ENCODE measurements at regions not wholly inside any gene's neighbourhood (a gene's known extent, or its start where the extent isn't known, plus 50 kb on each side); places are given as distances from the start of the nearest gene placed in this dataset.
"Not testable (repeated sequence)": the region's sequence is repeated elsewhere in the genome, so short reads cannot be mapped to it uniquely, and the experiment has no call there.

GRCh38 chr7:20466543-20467021, 135.9 kb downstream of the ITGB8 start:
- DNase-seq, result no peak
- Mint-ChIP-seq H3K4me1 (no peaks in the 10 kb centered on the region), H3K27ac (no peak overlapping the region), H3K36me3 (ENCODE audit: low read depth) (no peaks in the 10 kb centered on the region), H3K9me3 (no peaks in the 10 kb centered on the region), H3K4me3 (no peak overlapping the region), H3K27me3 (no peaks in the 10 kb centered on the region)
- POLR2A ChIA-PET, result no interaction called here
- CTCF ChIA-PET, result no interaction called here

- ChIA-PET CTCF (no interaction called here), POLR2A (no interaction called here)
- H3K4me3 Mint-ChIP-seq, result no peak overlapping the region
- H3K4me1 Mint-ChIP-seq, result no peaks in the 10 kb centered on the region
- no peaks in the 10 kb centered on the region for H3K36me3 Mint-ChIP-seq (ENCODE audit: low read depth)
- no peaks in the 10 kb centered on the region for H3K27me3 Mint-ChIP-seq
- DNase-seq, result no peak
- no peaks in the 10 kb centered on the region for H3K9me3 Mint-ChIP-seq
- no peak overlapping the region for H3K27ac Mint-ChIP-seq
Observed at GRCh38 chr7:20470082-20470481, 139.4 kb downstream of the ITGB8 start.

GRCh38 chr7:20470726-20471125, 140.0 kb downstream of the ITGB8 start:
- no peaks in the 10 kb centered on the region for H3K36me3 Mint-ChIP-seq (ENCODE audit: low read depth)
- H3K9me3 Mint-ChIP-seq, result no peaks in the 10 kb centered on the region
- ChIA-PET POLR2A (no interaction called here), CTCF (no interaction called here)
- no peak overlapping the region for H3K4me3 Mint-ChIP-seq
- DNase-seq, result no peak
- no peaks in the 10 kb centered on the region for H3K27me3 Mint-ChIP-seq
- H3K4me1 Mint-ChIP-seq, result no peaks in the 10 kb centered on the region
- no peak overlapping the region for H3K27ac Mint-ChIP-seq

GRCh38 chr7:20474249-20474648, 141.2 kb upstream of the ABCB5 start:
- no peaks in the 10 kb centered on the region for H3K4me1 Mint-ChIP-seq
- POLR2A ChIA-PET, result no interaction called here
- CTCF ChIA-PET, result no interaction called here

GRCh38 chr7:20475756-20476155, 139.7 kb upstream of the ABCB5 start:
- Mint-ChIP-seq H3K27me3 (no peaks in the 10 kb centered on the region), H3K4me1 (no peaks in the 10 kb centered on the region), H3K36me3 (ENCODE audit: low read depth) (no peaks in the 10 kb centered on the region), H3K27ac (no peak overlapping the region), H3K9me3 (no peaks in the 10 kb centered on the region), H3K4me3 (no peak overlapping the region)
- no peak for DNase-seq
- ChIA-PET POLR2A (no interaction called here), CTCF (no interaction called here)

More at GRCh38 chr7:20474249-20474648, 141.2 kb upstream of the ABCB5 start:
- no peaks in the 10 kb centered on the region for H3K27me3 Mint-ChIP-seq
- no peaks in the 10 kb centered on the region for H3K9me3 Mint-ChIP-seq
- no peak overlapping the region for H3K27ac Mint-ChIP-seq
- DNase-seq, result no peak
- H3K4me3 Mint-ChIP-seq, result no peak overlapping the region
- H3K36me3 Mint-ChIP-seq (ENCODE audit: low read depth), result no peaks in the 10 kb centered on the region

GRCh38 chr7:20477067-20477466, 138.4 kb upstream of the ABCB5 start:
- no peaks in the 10 kb centered on the region for H3K4me1 Mint-ChIP-seq
- H3K9me3 Mint-ChIP-seq, result no peaks in the 10 kb centered on the region
- no peaks in the 10 kb centered on the region for H3K27me3 Mint-ChIP-seq
- ChIA-PET CTCF (no interaction called here), POLR2A (no interaction called here)
- H3K27ac Mint-ChIP-seq, result no peak overlapping the region
- no peak overlapping the region for H3K4me3 Mint-ChIP-seq
- no peak for DNase-seq
- H3K36me3 Mint-ChIP-seq (ENCODE audit: low read depth), result no peaks in the 10 kb centered on the region

GRCh38 chr7:20479706-20480105, 135.8 kb upstream of the ABCB5 start:
- ChIA-PET CTCF (no interaction called here), POLR2A (no interaction called here)
- H3K4me3 Mint-ChIP-seq, result no peak overlapping the region
- no peaks in the 10 kb centered on the region for H3K36me3 Mint-ChIP-seq (ENCODE audit: low read depth)
- no peaks in the 10 kb centered on the region for H3K27me3 Mint-ChIP-seq
- H3K4me1 Mint-ChIP-seq, result no peaks in the 10 kb centered on the region
- no peak for DNase-seq
- no peak overlapping the region for H3K27ac Mint-ChIP-seq
- no peaks in the 10 kb centered on the region for H3K9me3 Mint-ChIP-seq

GRCh38 chr7:20482071-20482470, 133.4 kb upstream of the ABCB5 start:
- Mint-ChIP-seq H3K4me3 (no peak overlapping the region), H3K27me3 (no peaks in the 10 kb centered on the region), H3K4me1 (no peaks in the 10 kb centered on the region), H3K36me3 (ENCODE audit: low read depth) (no peaks in the 10 kb centered on the region), H3K9me3 (no peaks in the 10 kb centered on the region), H3K27ac (no peak overlapping the region)
- CTCF ChIA-PET, result no interaction called here
- POLR2A ChIA-PET, result no interaction called here
- no peak for DNase-seq

- DNase-seq, result no peak
- POLR2A ChIA-PET, result no interaction called here
- CTCF ChIA-PET, result no interaction called here
- peaks cover 9% of the 10 kb centered on the region for H3K9me3 Mint-ChIP-seq
- no peaks in the 10 kb centered on the region for H3K36me3 Mint-ChIP-seq (ENCODE audit: low read depth)
- H3K4me1 Mint-ChIP-seq, result no peaks in the 10 kb centered on the region
- H3K4me3 Mint-ChIP-seq, result no peak overlapping the region
- H3K27me3 Mint-ChIP-seq, result no peaks in the 10 kb centered on the region
- H3K27ac Mint-ChIP-seq, result no peak overlapping the region
Observed at GRCh38 chr7:20484356-20484755, 131.1 kb upstream of the ABCB5 start.

- POLR2A ChIA-PET, result no interaction called here
- peaks cover 10% of the 10 kb centered on the region for H3K9me3 Mint-ChIP-seq
- H3K27me3 Mint-ChIP-seq, result no peaks in the 10 kb centered on the region
- CTCF ChIA-PET, result no interaction called here
- H3K4me1 Mint-ChIP-seq, result no peaks in the 10 kb centered on the region
- no peaks in the 10 kb centered on the region for H3K36me3 Mint-ChIP-seq (ENCODE audit: low read depth)
- H3K4me3 Mint-ChIP-seq, result no peak overlapping the region
- no peak for DNase-seq
- no peak overlapping the region for H3K27ac Mint-ChIP-seq
Observed at GRCh38 chr7:20488850-20489249, 126.6 kb upstream of the ABCB5 start.

- Mint-ChIP-seq H3K9me3 (peaks cover 10% of the 10 kb centered on the region), H3K4me3 (no peak overlapping the region), H3K27ac (no peak overlapping the region), H3K4me1 (no peaks in the 10 kb centered on the region), H3K27me3 (no peaks in the 10 kb centered on the region), H3K36me3 (ENCODE audit: low read depth) (no peaks in the 10 kb centered on the region)
- CTCF ChIA-PET, result no interaction called here
- no peak for DNase-seq
- POLR2A ChIA-PET, result no interaction called here
Observed at GRCh38 chr7:20491284-20491683, 124.2 kb upstream of the ABCB5 start.

- Mint-ChIP-seq H3K9me3 (peaks cover 15% of the 10 kb centered on the region), H3K4me3 (no peak overlapping the region), H3K4me1 (no peaks in the 10 kb centered on the region), H3K36me3 (ENCODE audit: low read depth) (no peaks in the 10 kb centered on the region), H3K27ac (no peak overlapping the region), H3K27me3 (no peaks in the 10 kb centered on the region)
- ChIA-PET POLR2A (no interaction called here), CTCF (no interaction called here)
- no peak for DNase-seq
Observed at GRCh38 chr7:20494566-20494965, 120.9 kb upstream of the ABCB5 start.

GRCh38 chr7:20501473-20501872, 114.0 kb upstream of the ABCB5 start:
- H3K27me3 Mint-ChIP-seq; DNase-seq; H3K4me1 Mint-ChIP-seq; CTCF ChIA-PET; H3K4me3 Mint-ChIP-seq; POLR2A ChIA-PET; H3K36me3 Mint-ChIP-seq (ENCODE audit: low read depth); H3K27ac Mint-ChIP-seq: not testable (repeated sequence)
- H3K9me3 Mint-ChIP-seq, result peaks cover 21% of the 10 kb centered on the region

- Mint-ChIP-seq H3K4me1 (no peaks in the 10 kb centered on the region), H3K27me3 (no peaks in the 10 kb centered on the region), H3K9me3 (peaks cover 11% of the 10 kb centered on the region), H3K36me3 (ENCODE audit: low read depth) (no peaks in the 10 kb centered on the region), H3K27ac (no peak overlapping the region), H3K4me3 (no peak overlapping the region)
- ChIA-PET POLR2A (no interaction called here), CTCF (no interaction called here)
- no peak for DNase-seq
Observed at GRCh38 chr7:20503278-20503950, 112.1 kb upstream of the ABCB5 start.

Measured in activated CD4-positive, alpha-beta T cell treated with anti-CD3 and anti-CD28 coated beads, Interleukin-2, amount 10 ng/mL, durations not matched to agents 7 days and 5 days (primary cell).